ENCODE measurements at regions not wholly inside any gene's neighbourhood (a gene's known extent, or its start where the extent isn't known, plus 50 kb on each side); places are given as distances from the start of the nearest gene placed in this dataset.

- H3K9me3 Mint-ChIP-seq, result no peaks in the 10 kb centered on the region
- no peak for DNase-seq
- H3K36me3 Mint-ChIP-seq (ENCODE audit: low read depth), result no peaks in the 10 kb centered on the region
- no peak overlapping the region for H3K27ac Mint-ChIP-seq
- TF ChIP-seq, protein P1, sequence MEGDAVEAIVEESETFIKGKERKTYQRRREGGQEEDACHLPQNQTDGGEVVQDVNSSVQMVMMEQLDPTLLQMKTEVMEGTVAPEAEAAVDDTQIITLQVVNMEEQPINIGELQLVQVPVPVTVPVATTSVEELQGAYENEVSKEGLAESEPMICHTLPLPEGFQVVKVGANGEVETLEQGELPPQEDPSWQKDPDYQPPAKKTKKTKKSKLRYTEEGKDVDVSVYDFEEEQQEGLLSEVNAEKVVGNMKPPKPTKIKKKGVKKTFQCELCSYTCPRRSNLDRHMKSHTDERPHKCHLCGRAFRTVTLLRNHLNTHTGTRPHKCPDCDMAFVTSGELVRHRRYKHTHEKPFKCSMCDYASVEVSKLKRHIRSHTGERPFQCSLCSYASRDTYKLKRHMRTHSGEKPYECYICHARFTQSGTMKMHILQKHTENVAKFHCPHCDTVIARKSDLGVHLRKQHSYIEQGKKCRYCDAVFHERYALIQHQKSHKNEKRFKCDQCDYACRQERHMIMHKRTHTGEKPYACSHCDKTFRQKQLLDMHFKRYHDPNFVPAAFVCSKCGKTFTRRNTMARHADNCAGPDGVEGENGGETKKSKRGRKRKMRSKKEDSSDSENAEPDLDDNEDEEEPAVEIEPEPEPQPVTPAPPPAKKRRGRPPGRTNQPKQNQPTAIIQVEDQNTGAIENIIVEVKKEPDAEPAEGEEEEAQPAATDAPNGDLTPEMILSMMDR (IDR thresholded peaks at IDR 0.05), result no peak
- H3K4me1 Mint-ChIP-seq (ENCODE audit: low read depth), result peaks cover 5% of the 10 kb centered on the region; the same call in 1 of the 2 replicates
- no peaks in the 10 kb centered on the region for H3K27me3 Mint-ChIP-seq (ENCODE audit: insufficient read depth)
- no peak overlapping the region for H3K4me3 Mint-ChIP-seq
Measured at GRCh38 chr6:4504700-4505099, 271.5 kb upstream of the CDYL start.

DNA sequence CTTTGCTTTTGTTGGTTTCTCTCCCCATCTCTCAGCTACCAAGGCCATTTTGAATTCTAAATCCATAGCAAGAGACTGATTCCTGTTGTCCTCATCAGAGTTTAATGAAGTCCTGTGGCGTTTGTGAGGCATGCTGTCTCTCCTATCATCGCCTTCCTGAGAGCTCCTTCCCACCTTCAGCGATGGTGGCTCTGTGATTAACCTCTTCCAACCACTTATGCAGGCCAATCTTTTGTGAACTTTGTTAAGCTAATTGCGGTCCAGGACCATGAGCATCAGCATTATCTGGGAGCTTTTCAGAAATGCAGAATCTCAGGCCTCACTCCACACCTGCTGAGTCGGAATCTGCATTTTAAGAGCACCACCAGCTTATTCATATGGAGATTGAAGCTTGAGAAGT, 272.5 kb upstream of the CDYL start:
- H3K9me3 Mint-ChIP-seq, result no peaks in the 10 kb centered on the region
- no peak overlapping the region for H3K27ac Mint-ChIP-seq
- H3K4me1 Mint-ChIP-seq (ENCODE audit: low read depth), result peaks cover 5% of the 10 kb centered on the region; the same call in 1 of the 2 replicates
- no peaks in the 10 kb centered on the region for H3K36me3 Mint-ChIP-seq (ENCODE audit: low read depth)
- TF ChIP-seq, protein P1 (IDR thresholded peaks at IDR 0.05), result no peak
- DNase-seq, result no peak
- H3K4me3 Mint-ChIP-seq, result no peak overlapping the region
- H3K27me3 Mint-ChIP-seq (ENCODE audit: insufficient read depth), result no peaks in the 10 kb centered on the region

DNA sequence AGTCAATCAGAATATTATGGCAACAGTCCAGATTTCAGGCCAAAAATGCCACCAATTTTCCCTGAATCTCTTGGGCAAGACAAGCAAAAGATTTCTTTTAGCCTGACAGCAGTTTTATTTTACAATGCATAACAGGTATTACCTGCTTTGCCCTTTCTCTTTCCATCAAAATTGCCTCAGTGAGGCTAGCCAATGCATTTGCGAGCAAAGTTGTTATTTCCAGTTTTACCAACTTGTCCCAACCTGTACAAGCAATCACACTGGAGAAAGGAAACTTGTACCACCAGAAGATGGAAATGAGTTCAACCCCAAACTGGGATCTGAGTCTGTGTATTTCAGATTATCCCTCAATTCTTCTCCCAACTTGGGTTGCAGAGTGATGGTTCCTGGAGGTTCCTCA, 279.9 kb upstream of the CDYL start:
- Mint-ChIP-seq H3K27me3 (ENCODE audit: insufficient read depth) (peaks cover 2% of the 10 kb centered on the region; the same call in 1 of the 2 replicates), H3K4me3 (no peak overlapping the region), H3K4me1 (ENCODE audit: low read depth) (peaks cover 4% of the 10 kb centered on the region; the same call in 1 of the 2 replicates), H3K36me3 (ENCODE audit: low read depth) (peaks cover 4% of the 10 kb centered on the region; the same call in 1 of the 2 replicates), H3K27ac (no peak overlapping the region), H3K9me3 (no peaks in the 10 kb centered on the region)
- DNase-seq, result no peak
- TF ChIP-seq, protein P1 (IDR thresholded peaks at IDR 0.05), result no peak

DNA sequence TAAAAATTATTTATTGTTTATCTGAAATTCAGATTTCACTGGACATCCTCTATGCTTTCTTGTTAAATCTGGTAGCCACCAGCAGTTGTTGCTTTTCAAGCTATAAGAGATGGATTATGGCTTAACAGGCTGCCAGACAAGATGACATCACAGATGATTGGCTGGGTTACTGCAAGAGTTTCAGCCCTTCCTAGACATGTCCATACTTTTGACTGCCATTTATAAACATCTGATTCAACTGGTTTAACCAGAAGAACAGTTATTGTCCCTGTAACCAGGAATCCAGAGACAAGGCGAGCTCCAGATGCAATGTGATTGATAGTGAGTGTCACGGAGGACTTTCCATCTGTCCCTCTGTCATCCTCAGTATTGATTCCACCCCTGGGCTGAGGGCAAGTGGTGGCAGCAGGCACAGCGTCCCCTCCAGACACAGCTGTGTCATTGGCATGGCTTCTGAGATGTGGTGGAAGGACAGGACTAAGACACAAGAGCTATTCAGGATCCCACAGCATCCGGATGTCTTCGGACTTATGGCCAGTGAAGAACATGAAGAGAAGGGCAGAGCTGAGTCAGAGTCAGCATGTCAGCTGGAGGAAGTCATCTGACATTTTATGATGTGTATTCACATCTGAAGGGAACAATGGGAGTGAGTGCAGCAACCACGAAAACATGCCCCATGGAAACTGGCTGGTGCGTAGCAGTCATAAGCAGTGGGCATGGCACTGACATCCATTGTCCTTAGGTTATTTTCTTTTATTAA, 284.5 kb upstream of the CDYL start:
- Mint-ChIP-seq H3K27ac (no peak overlapping the region), H3K4me3 (no peak overlapping the region), H3K36me3 (ENCODE audit: low read depth) (peaks cover 24% of the 10 kb centered on the region), H3K4me1 (ENCODE audit: low read depth) (peaks cover 15% of the 10 kb centered on the region), H3K27me3 (ENCODE audit: insufficient read depth) (peaks cover 4% of the 10 kb centered on the region), H3K9me3 (peaks cover 30% of the 10 kb centered on the region)
- TF ChIP-seq, protein P1 (IDR thresholded peaks at IDR 0.05), result no peak
- DNase-seq, result no peak

DNA sequence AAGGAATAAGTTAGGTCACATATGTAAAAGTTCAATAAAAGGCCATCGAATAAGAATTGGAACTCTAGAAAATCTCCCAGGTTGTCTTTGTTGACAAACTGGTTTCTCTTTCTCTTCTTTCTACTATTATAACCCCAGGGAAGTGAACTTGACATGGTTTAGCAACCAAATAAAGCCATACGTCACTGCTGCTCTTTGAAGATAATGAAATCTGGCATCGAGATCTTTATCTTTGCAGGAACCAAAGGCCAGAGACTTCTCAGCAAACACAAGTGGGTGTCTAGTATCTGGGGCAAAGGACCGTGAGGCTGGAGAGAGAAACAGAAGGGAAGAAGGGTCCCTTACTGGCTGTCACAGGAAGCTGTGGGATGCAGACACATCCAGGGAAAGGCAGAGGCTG, 286.7 kb upstream of the CDYL start:
- H3K4me3 Mint-ChIP-seq, result peak overlapping the region; percentile 43; the same call in 1 of the 2 replicates
- peak; percentile 18 for DNase-seq
- no peak overlapping the region for H3K27ac Mint-ChIP-seq
- TF ChIP-seq, protein P1 (IDR thresholded peaks at IDR 0.05), result no peak
- H3K9me3 Mint-ChIP-seq, result peaks cover 30% of the 10 kb centered on the region
- peaks cover 24% of the 10 kb centered on the region for H3K36me3 Mint-ChIP-seq (ENCODE audit: low read depth)
- peaks cover 1% of the 10 kb centered on the region; the same call in 1 of the 2 replicates for H3K27me3 Mint-ChIP-seq (ENCODE audit: insufficient read depth)
- H3K4me1 Mint-ChIP-seq (ENCODE audit: low read depth), result peaks cover 15% of the 10 kb centered on the region
